Stimulated activated CD4-positive, alpha-beta T cell treated with anti-CD3 and anti-CD28 coated beads, Interleukin-2, amount 100 ng/mL, for 48 hours (primary cell): ENCODE measurements at regions not wholly inside any gene's neighbourhood (a gene's known extent, or its start where the extent isn't known, plus 50 kb on each side); places are given as distances from the start of the nearest gene placed in this dataset.
"Not testable (repeated sequence)": the region's sequence is repeated elsewhere in the genome, so short reads cannot be mapped to it uniquely, and the experiment has no call there.

ENCODE experiments used
- DNase-seq, 2 donors: peaks; one replicate each; pipeline ENCODE4 v3.0.0-alpha.2; 2020

GRCh38 chr1:81312272-81312754 is 488.4 kb upstream of the ADGRL2 start:
- no peak for DNase-seq

GRCh38 chr1:81310250-81310649 is 490.5 kb upstream of the ADGRL2 start:
- no peak for DNase-seq

- no peak for DNase-seq
Measured at GRCh38 chr1:81308191-81308590, 492.5 kb upstream of the ADGRL2 start.

- DNase-seq = no peak
Measured at GRCh38 chr1:81307786-81308185, 492.9 kb upstream of the ADGRL2 start.

GRCh38 chr1:81305997-81306452 is 494.7 kb upstream of the ADGRL2 start:
- no peak for DNase-seq

GRCh38 chr1:81304187-81304586 is 496.5 kb upstream of the ADGRL2 start:
- no peak for DNase-seq

- DNase-seq = no peak
Measured at GRCh38 chr1:81299892-81300291, 500.8 kb upstream of the ADGRL2 start.

GRCh38 chr1:81298266-81298665 is 502.5 kb upstream of the ADGRL2 start:
- no peak for DNase-seq

GRCh38 chr1:81296601-81297000 is 504.1 kb upstream of the ADGRL2 start:
- no peak for DNase-seq

- DNase-seq = no peak
Measured at GRCh38 chr1:81290326-81290725, 510.4 kb upstream of the ADGRL2 start.

GRCh38 chr1:81288689-81289088 is 512.0 kb upstream of the ADGRL2 start:
- DNase-seq = no peak

GRCh38 chr1:81287411-81288080 is 513.2 kb upstream of the ADGRL2 start:
- DNase-seq = no peak

GRCh38 chr1:81270051-81270450 is 530.7 kb upstream of the ADGRL2 start:
- DNase-seq = no peak

GRCh38 chr1:81264976-81265375 is 535.8 kb upstream of the ADGRL2 start:
- DNase-seq = no peak

GRCh38 chr1:81259625-81260411 is 540.9 kb upstream of the ADGRL2 start:
- no peak for DNase-seq

- no peak for DNase-seq
Measured at GRCh38 chr1:81254560-81254959, 546.2 kb upstream of the ADGRL2 start.

GRCh38 chr1:81254068-81254467 is 546.7 kb upstream of the ADGRL2 start:
- no peak for DNase-seq

- no peak for DNase-seq
Measured at GRCh38 chr1:81252471-81253151, 548.1 kb upstream of the ADGRL2 start.

- not testable (repeated sequence) for DNase-seq
Measured at GRCh38 chr1:81250825-81251224, 549.9 kb upstream of the ADGRL2 start.

- not testable (repeated sequence) for DNase-seq
Measured at GRCh38 chr1:81245084-81245715, 555.5 kb upstream of the ADGRL2 start.

GRCh38 chr1:81244612-81245011 is 556.1 kb upstream of the ADGRL2 start:
- not testable (repeated sequence) for DNase-seq

- no peak for DNase-seq
Measured at GRCh38 chr1:81242103-81242502, 558.6 kb upstream of the ADGRL2 start.

- no peak for DNase-seq
Measured at GRCh38 chr1:81238129-81238528, 562.6 kb upstream of the ADGRL2 start.
